ENCODE measurements at regions not wholly inside any gene's neighbourhood (a gene's known extent, or its start where the extent isn't known, plus 50 kb on each side); places are given as distances from the start of the nearest gene placed in this dataset.

DNA sequence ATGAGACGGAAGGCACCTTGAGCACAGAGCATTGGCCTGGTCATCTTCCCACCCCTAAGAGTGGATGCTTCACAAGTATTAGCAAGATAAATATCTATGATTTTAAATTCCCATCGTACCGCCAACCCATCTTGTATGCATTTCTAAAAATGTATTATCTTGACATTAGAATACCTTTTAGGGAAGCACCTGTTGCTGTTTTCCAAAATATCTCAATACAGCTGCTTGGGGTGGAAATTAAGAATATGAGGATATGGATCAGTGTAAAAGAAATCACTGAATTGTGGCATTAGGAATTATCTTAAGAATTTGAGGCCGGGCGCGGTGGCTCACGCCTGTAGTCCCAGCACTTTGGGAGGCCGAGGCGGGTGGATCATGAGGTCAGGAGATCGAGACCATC, 166.3 kb downstream of the ETS2 start:
- Mint-ChIP-seq H3K4me1 (ENCODE audit: low read depth) (no peaks in the 10 kb centered on the region), H3K36me3 (ENCODE audit: low read depth) (no peaks in the 10 kb centered on the region), H3K4me3 (ENCODE audit: unreplicated experiment) (no peak overlapping the region), H3K9me3 (ENCODE audit: low read depth) (no peaks in the 10 kb centered on the region), H3K27ac (ENCODE audit: unreplicated experiment) (no peak overlapping the region), H3K27me3 (ENCODE audit: low read depth) (no peaks in the 10 kb centered on the region)
- TF ChIP-seq CTCF (IDR thresholded peaks at IDR 0.05), result no peak
- no peak for DNase-seq (ENCODE audit: low spot score)

GRCh38 chr21:38970765-38971164, 165.0 kb downstream of the ETS2 start:
- DNase-seq (ENCODE audit: low spot score), result no peak
- Mint-ChIP-seq H3K9me3 (ENCODE audit: low read depth) (no peaks in the 10 kb centered on the region), H3K27me3 (ENCODE audit: low read depth) (no peaks in the 10 kb centered on the region), H3K4me3 (ENCODE audit: unreplicated experiment) (no peak overlapping the region), H3K27ac (ENCODE audit: unreplicated experiment) (no peak overlapping the region), H3K4me1 (ENCODE audit: low read depth) (no peaks in the 10 kb centered on the region), H3K36me3 (ENCODE audit: low read depth) (no peaks in the 10 kb centered on the region)
- TF ChIP-seq CTCF (IDR thresholded peaks at IDR 0.05), result no peak

DNA sequence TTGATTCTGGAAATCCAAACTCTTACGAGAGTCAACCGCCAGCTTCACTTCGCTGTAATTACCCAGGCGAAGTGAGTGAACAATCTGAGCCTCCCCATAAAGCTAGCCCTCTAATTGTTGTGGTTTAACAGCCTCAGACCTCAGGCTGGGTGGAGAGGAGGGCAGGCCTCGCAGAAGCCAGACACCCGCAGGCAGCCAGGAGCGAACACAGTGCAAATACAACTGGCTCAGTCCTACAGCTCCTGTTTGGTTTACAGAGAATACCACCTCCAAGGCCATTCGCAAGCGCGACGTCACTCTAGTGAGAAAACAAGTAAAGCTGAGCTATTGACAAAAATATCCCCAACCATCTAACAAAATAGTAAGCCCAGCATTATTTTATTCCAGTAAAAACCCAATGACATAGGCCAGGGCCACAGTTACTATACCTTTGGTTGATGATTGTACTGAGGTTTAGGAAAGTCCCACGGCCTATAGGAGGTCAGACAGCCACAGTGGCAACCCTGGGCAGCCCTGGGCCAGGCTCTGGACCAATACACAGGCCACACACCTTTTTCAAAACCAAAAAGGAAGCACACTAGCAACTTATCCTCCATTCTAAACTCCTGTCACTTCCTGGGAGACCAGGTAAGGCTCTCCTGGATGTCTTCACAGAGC, 163.3 kb downstream of the ETS2 start:
- Mint-ChIP-seq H3K9me3 (ENCODE audit: low read depth) (no peaks in the 10 kb centered on the region), H3K27me3 (ENCODE audit: low read depth) (no peaks in the 10 kb centered on the region), H3K36me3 (ENCODE audit: low read depth) (no peaks in the 10 kb centered on the region), H3K27ac (ENCODE audit: unreplicated experiment) (no peak overlapping the region), H3K4me1 (ENCODE audit: low read depth) (peaks cover 10% of the 10 kb centered on the region), H3K4me3 (ENCODE audit: unreplicated experiment) (no peak overlapping the region)
- no peak for TF ChIP-seq CTCF (IDR thresholded peaks at IDR 0.05)
- no peak for DNase-seq (ENCODE audit: low spot score)

GRCh38 chr21:38965910-38966504, 160.3 kb downstream of the ETS2 start:
- Mint-ChIP-seq H3K27me3 (ENCODE audit: low read depth) (no peaks in the 10 kb centered on the region), H3K9me3 (ENCODE audit: low read depth) (peaks cover 14% of the 10 kb centered on the region), H3K27ac (ENCODE audit: unreplicated experiment) (no peak overlapping the region), H3K4me1 (ENCODE audit: low read depth) (peaks cover 10% of the 10 kb centered on the region), H3K36me3 (ENCODE audit: low read depth) (peaks cover 3% of the 10 kb centered on the region), H3K4me3 (ENCODE audit: unreplicated experiment) (no peak overlapping the region)
- TF ChIP-seq CTCF (IDR thresholded peaks at IDR 0.05), result no peak
- DNase-seq (ENCODE audit: low spot score), result no peak

DNA sequence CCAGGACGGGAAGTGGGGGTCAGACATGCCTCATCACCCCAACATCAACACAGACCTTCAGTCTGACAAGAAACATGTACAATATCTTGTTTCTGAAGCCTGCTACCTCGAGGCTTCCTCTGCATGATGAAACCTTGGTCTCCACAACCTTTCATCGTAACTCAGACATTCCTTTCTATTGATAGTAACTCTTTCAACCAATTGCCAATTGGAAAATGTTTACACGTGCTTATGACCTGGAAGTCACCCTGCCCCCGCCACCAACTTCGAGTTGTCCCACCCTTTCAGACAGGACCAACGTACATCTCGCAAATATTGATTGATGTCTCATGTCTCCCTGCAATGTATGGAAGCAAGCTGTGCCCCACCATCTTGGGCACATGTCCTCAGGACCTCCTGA, 159.5 kb downstream of the ETS2 start:
- H3K4me1 Mint-ChIP-seq (ENCODE audit: low read depth), result peaks cover 10% of the 10 kb centered on the region
- H3K9me3 Mint-ChIP-seq (ENCODE audit: low read depth), result peaks cover 14% of the 10 kb centered on the region
- peaks cover 3% of the 10 kb centered on the region for H3K36me3 Mint-ChIP-seq (ENCODE audit: low read depth)
- no peak overlapping the region for H3K27ac Mint-ChIP-seq (ENCODE audit: unreplicated experiment)
- H3K4me3 Mint-ChIP-seq (ENCODE audit: unreplicated experiment), result no peak overlapping the region
- TF ChIP-seq CTCF (IDR thresholded peaks at IDR 0.05), result no peak
- H3K27me3 Mint-ChIP-seq (ENCODE audit: low read depth), result no peaks in the 10 kb centered on the region
- no peak for DNase-seq (ENCODE audit: low spot score)
